Activated naive CD4-positive, alpha-beta T cell treated with Interleukin-2 at 50 U/mL for 16 hours (primary cell): ENCODE measurements at regions not wholly inside any gene's neighbourhood (a gene's known extent, or its start where the extent isn't known, plus 50 kb on each side); places are given as distances from the start of the nearest gene placed in this dataset.
A peak's percentile ranks its signal among the peaks of the same experiment; 100 is the strongest.

Source experiments
- DNase-seq: peaks from one replicate; pipeline ENCODE4 v3.0.0-alpha.2; 2020

DNA sequence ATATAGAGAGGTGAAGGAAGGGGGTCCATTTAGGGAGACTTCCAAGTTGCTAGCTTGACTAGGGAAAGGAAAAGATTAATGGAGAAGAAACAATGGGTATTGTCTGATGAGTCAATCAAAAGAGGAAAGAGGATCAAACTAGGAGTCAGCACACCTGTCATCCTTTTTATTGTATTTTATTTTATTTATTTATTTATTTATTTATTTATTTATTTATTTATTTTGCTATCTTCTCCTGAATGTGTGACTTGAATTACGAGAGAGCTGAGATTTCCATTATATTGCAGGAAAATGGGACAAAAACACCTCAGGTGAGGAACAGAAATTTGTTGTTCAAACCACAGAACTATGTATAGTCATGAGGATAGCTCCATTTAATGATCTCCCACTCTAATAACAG, 58.9 kb downstream of the NUDT11 start:
- no peak for DNase-seq

DNA sequence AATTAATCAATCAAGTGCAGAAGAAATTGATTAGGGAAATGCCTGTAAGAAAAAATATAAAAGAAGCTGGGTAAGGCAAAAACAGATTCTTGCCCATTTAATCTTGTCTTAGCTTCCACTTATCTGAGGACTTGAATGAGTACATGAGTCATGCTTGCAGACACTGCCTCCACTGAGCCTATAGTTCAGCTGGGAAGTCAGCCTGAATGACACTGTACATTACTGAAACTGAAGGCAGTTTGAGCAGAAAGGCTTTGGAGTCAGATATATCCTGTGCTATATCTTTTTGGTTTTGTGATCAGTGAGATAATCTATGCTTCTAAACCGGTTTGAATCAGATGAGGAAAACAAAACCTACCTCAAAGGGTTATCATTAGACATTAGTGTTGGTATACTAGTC, 61.3 kb downstream of the NUDT11 start:
- DNase-seq, result no peak

GRCh38 chrX:51421972-51422597, 74.3 kb downstream of the NUDT11 start:
- DNase-seq, result no peak

- DNase-seq, result peak; percentile 2
Observed at GRCh38 chrX:51420610-51421009, 75.8 kb downstream of the NUDT11 start.

- DNase-seq, result no peak
Observed at GRCh38 chrX:51408462-51408861, 75.8 kb downstream of the NUDT10 start.

DNA sequence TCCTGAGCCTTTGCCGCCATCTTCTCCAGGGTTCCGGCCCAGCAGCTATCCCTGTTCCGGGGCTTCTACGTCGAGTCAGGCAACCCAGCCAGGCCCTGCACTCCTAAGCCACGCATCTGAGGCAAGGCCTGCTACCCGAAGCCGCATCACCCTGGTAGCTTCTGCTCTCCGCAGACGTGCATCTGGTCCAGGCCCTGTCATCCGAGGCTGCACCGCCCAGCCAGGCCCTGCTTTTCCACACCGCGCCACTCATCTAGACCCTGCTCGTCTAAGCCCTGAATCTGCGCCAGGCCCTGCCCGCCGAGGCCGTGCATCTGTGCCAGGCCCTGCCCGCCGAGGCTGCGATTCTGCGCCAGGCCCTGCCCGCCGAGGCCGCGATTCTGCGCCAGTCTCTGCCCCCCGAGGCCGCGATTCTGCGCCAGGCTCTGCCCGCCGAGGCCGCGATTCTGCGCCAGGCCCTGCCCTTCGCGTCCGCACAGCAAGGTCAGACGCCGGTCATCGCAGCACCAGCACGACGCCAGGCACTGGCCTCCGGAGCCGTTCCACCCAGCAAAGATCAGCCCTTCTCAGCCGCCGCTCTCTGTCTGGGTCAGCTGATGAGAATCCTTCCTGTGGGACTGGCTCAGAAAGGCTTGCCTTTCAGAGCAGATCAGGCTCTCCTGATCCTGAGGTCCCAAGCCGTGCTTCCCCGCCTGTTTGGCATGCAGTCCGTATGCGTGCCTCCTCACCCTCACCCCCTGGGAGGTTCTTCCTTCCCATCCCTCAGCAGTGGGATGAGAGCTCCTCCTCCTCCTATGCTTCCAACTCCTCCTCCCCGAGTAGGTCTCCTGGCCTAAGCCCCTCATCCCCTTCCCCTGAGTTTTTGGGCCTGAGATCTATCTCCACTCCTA, 75.1 kb downstream of the NUDT10 start:
- no peak for DNase-seq

DNA sequence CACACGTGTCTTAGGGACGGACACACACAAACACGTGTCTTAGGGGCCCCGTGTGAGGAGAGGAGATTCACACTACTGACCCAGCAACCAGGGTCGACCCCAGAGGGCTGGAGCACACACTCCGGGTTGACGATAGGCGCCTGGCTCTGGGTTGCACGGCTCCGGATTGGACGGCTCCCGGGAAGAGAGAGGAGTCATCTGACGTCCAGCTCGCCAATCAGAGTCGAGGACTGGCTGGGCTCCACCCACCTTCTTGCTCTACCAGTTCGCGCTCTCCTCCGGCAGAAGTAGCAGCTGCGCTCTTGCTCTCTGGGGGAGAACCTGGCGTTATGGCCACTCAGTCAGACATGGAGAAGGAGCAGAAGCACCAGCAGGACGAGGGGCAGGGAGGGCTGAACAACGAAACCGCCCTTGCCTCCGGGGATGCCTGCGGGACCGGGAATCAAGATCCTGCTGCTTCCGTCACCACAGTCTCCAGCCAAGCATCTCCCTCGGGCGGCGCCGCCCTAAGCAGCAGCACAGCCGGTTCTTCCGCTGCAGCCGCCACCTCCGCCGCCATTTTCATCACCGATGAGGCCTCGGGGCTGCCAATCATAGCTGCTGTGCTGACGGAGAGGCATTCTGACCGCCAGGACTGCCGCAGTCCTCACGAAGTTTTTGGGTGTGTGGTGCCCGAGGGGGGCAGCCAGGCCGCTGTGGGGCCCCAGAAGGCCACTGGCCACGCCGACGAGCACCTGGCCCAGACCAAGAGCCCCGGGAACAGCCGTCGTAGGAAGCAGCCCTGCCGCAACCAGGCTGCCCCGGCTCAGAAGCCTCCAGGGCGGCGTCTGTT, 74.3 kb downstream of the NUDT10 start:
- DNase-seq, result no peak

- DNase-seq, result no peak
Observed at GRCh38 chrX:51404445-51404844, 71.8 kb downstream of the NUDT10 start.

- DNase-seq, result peak; percentile 47
Observed at GRCh38 chrX:51395810-51396728, 63.4 kb downstream of the NUDT10 start.

DNA sequence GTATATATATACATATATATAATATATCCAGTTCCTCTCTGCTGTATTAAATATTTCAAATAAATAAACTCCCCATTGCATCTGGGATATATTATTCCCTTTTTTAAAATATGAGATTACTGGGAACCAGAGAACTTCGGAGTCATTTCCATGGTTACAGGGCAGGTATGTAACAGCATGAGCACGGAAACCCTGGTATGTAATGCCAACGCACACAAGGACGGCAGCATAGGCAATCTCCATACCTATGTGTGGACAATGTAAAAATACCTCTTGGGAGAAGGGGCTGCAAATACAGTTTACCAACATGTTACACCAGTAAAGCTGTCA, 62.8 kb downstream of the NUDT10 start:
- DNase-seq, result no peak
